Neural progenitor cell (in vitro differentiated cells): ENCODE measurements at regions not wholly inside any gene's neighbourhood (a gene's known extent, or its start where the extent isn't known, plus 50 kb on each side); places are given as distances from the start of the nearest gene placed in this dataset.

Experiments
- EZH2phosphoT487 ChIP-seq: fragments of 200-600 bp; sonication (generic); IDR thresholded peaks from 2 replicates; pipeline ENCODE4 v1.6.1; 2017; ENCODE audit warnings: antibody characterized with exemption
- TF ChIP-seq, protein P1 (sequence below): fragments of 200-600 bp; sonication (generic); IDR thresholded peaks from 2 replicates; pipeline ENCODE4 v1.5.1; 2017; ENCODE audit warnings: antibody characterized with exemption, mild to moderate bottlenecking

DNA sequence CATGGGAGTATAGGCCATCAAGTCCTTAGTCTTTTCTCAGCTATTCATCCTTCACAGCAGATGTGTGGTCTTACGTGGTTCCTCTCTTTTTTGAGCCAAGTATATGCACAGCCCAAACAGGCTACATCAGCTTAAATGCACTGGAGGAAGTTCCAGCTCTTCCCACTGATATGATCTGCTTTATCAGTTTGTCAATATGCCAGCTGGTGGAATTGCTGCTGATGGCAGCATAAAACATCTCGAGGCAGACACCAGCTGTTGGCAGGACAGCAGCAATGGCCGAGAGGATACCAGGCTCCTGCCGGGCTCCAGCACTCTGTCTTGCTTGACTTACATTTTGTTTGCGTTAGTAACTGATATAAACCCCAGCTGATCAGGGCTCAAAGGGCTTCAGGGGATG is 143.4 kb downstream of the TENT4A start:
- TF ChIP-seq, protein P1, sequence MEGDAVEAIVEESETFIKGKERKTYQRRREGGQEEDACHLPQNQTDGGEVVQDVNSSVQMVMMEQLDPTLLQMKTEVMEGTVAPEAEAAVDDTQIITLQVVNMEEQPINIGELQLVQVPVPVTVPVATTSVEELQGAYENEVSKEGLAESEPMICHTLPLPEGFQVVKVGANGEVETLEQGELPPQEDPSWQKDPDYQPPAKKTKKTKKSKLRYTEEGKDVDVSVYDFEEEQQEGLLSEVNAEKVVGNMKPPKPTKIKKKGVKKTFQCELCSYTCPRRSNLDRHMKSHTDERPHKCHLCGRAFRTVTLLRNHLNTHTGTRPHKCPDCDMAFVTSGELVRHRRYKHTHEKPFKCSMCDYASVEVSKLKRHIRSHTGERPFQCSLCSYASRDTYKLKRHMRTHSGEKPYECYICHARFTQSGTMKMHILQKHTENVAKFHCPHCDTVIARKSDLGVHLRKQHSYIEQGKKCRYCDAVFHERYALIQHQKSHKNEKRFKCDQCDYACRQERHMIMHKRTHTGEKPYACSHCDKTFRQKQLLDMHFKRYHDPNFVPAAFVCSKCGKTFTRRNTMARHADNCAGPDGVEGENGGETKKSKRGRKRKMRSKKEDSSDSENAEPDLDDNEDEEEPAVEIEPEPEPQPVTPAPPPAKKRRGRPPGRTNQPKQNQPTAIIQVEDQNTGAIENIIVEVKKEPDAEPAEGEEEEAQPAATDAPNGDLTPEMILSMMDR, result no peak
- no peak for TF ChIP-seq EZH2phosphoT487
